ENCODE measurements at regions not wholly inside any gene's neighbourhood (a gene's known extent, or its start where the extent isn't known, plus 50 kb on each side); places are given as distances from the start of the nearest gene placed in this dataset.
"Not testable (repeated sequence)": the region's sequence is repeated elsewhere in the genome, so short reads cannot be mapped to it uniquely, and the experiment has no call there.

DNA sequence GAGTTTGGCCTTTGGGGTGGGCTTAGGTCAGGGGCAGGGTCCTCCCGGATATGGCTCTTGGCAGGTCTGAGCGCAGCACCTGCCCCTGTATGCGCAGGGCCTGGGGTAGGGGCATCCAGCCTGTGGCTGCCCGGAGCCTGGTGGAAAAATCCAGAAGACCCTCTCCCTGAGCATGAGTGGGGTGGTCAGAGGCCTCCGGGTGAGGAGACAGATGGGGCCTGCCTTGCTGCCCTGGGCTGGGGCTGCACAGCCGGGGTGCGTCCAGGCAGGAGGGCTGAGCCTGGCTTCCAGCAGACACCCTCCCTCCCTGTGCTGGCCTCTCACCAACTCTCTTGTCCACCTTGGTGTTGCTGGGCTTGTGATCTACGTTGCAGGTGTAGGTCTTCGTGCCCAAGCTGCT lies 99.1 kb downstream of the TMEM121 start:
- TF ChIP-seq POLR2A (IDR thresholded peaks at IDR 0.05) = not testable (repeated sequence)
- TF ChIP-seq, protein P1, sequence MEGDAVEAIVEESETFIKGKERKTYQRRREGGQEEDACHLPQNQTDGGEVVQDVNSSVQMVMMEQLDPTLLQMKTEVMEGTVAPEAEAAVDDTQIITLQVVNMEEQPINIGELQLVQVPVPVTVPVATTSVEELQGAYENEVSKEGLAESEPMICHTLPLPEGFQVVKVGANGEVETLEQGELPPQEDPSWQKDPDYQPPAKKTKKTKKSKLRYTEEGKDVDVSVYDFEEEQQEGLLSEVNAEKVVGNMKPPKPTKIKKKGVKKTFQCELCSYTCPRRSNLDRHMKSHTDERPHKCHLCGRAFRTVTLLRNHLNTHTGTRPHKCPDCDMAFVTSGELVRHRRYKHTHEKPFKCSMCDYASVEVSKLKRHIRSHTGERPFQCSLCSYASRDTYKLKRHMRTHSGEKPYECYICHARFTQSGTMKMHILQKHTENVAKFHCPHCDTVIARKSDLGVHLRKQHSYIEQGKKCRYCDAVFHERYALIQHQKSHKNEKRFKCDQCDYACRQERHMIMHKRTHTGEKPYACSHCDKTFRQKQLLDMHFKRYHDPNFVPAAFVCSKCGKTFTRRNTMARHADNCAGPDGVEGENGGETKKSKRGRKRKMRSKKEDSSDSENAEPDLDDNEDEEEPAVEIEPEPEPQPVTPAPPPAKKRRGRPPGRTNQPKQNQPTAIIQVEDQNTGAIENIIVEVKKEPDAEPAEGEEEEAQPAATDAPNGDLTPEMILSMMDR (IDR thresholded peaks at IDR 0.05) = not testable (repeated sequence)

All from heart left ventricle (tissue), 13 donors.